Upper lobe of right lung (tissue), 1 donor: ENCODE measurements at regions not wholly inside any gene's neighbourhood (a gene's known extent, or its start where the extent isn't known, plus 50 kb on each side); places are given as distances from the start of the nearest gene placed in this dataset.

Experiments used
- ATAC-seq: fragments of 200-7000 bp; cut with Tn5 transposase; one replicate; pipeline ENCODE4 v1.9.1; 2020; ENCODE audit warnings: mild to moderate bottlenecking, moderate library complexity
- DNase-seq: peaks from one replicate; pipeline ENCODE4 v3.0.0-alpha.2; 2020
- H3K27ac ChIP-seq: fragments of 200-600 bp; one replicate; pipeline ENCODE4 v1.8.0; 2022
- H3K27me3 ChIP-seq: fragments of 200-600 bp; one replicate; pipeline ENCODE4 v1.8.0; 2022; ENCODE audit warnings: mild to moderate bottlenecking
- H3K36me3 ChIP-seq: fragments of 200-600 bp; one replicate; pipeline ENCODE4 v1.8.0; 2022
- H3K4me1 ChIP-seq: fragments of 200-600 bp; one replicate; pipeline ENCODE4 v1.8.0; 2022
- H3K4me3 ChIP-seq: fragments of 200-600 bp; one replicate; pipeline ENCODE4 v1.8.0; 2022; ENCODE audit warnings: mild to moderate bottlenecking
- H3K9me3 ChIP-seq: fragments of 200-600 bp; one replicate; pipeline ENCODE4 v1.8.0; 2022
- CTCF ChIP-seq: fragments of 200-600 bp; IDR thresholded peaks from one replicate; pipeline ENCODE4 v1.8.0; 2022; ENCODE audit warnings: antibody characterized with exemption
- intact Hi-C: fragments of 100-400 bp; cut with DNase I; formaldehyde crosslinking; loops from one replicate; pipeline ENCODE4 v1.11.0; 2022
- donor health status: DM: no; HTN: yes; CAD: no; lungs with severe emphysema.

GRCh38 chr18:22347606-22348511, 69.9 kb downstream of the CTAGE1 start:
- Histone ChIP-seq H3K9me3 (no peaks in the 10 kb centered on the region), H3K27ac (peak overlapping the region; percentile 86), H3K4me1 (peaks cover 35% of the 10 kb centered on the region), H3K4me3 (peak overlapping the region; percentile 56), H3K36me3 (no peaks in the 10 kb centered on the region), H3K27me3 (peaks cover 5% of the 10 kb centered on the region)
- intact Hi-C loops, result no loop called here
- peak; percentile 67 for DNase-seq
- peak; percentile 23 for ATAC-seq
- TF ChIP-seq CTCF, result no peak

DNA sequence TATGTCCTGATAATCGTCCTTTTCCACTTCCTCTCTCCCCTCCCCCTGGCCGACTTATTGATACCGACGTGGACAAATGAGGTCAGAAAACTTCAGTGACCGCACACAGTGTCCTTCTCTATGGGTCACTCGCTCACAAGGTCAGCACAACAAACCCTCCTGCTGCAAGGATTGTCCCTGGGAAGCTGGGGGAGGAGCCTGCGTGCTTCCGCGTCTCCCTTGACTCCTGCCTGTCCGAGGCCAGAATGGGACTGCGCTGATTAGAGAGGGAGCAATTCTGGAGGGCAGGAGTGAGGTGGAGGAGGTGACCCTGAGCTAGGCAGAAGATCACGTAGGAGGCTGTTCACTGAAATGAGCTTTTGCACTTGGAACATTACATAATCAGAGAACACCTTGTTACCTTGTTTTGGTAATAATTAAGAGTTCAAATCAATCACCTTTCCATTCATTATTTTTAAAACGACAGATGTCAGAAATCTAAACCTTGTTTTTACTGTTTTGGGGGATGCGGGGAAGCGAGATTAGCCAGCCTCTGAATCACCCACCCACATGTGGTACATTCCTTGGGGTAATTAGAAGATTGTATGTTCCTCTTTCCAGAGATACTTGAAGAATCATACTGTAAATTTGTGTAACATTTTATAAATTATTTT, 70.6 kb downstream of the CTAGE1 start:
- DNase-seq (peak; percentile 84), ATAC-seq (peak; percentile 77)
- Histone ChIP-seq H3K9me3 (no peaks in the 10 kb centered on the region), H3K36me3 (no peaks in the 10 kb centered on the region), H3K4me3 (peak overlapping the region; percentile 56), H3K4me1 (peaks cover 43% of the 10 kb centered on the region), H3K27me3 (peaks cover 5% of the 10 kb centered on the region), H3K27ac (peak overlapping the region; percentile 86)
- TF ChIP-seq CTCF, result no peak
- intact Hi-C loops, result no loop called here

DNA sequence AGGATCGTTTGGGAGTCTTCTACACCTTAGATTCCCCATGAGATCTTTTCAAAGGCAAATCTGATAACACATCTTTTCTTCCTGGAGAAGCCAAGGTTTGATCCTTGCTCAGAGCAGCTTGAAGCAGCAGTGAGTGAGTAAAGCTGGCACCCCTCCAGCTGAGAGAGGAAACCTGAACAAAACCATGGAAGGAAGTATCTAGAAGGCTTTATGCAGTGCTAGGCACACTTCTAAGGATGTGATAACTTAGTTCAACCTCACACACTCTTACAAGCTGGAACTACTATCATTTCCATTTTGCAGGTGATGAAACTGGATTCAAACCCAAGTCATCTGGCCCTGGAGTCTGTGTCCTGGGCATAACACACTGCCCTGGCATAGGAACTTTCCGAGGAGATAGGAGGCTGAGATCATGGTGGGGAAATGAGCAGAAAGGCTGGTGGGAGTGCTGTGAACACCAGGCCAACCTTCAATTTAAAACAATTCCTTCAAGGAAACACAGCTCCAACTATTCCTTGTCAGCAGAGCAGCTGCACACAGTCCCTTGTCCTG, 71.2 kb downstream of the CTAGE1 start:
- intact Hi-C loops, result no loop called here
- ATAC-seq, result no peak
- Histone ChIP-seq H3K4me1 (peaks cover 43% of the 10 kb centered on the region), H3K27ac (peak overlapping the region; percentile 86), H3K4me3 (peak overlapping the region; percentile 56), H3K36me3 (no peaks in the 10 kb centered on the region), H3K27me3 (peaks cover 5% of the 10 kb centered on the region), H3K9me3 (no peaks in the 10 kb centered on the region)
- no peak for TF ChIP-seq CTCF
- DNase-seq, result no peak

DNA sequence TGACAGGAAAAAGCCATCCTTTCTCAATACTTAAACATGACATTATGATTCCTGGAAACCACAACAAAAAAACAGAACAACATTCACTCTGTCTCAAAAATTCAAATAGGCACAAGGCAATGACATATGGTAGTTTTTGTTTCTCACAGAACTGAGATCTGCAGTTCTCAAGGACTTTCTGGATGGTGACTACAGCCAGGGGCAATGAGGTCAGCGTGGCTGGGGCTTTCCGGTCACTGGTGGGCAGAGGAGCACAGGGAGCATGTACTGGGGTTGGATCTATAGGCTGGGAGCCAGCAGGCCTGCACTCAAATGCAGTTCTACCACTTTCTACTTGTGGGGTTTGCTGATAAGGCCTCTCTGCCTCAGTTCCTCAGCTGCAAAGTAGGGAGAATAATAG, 72.0 kb downstream of the CTAGE1 start:
- no peak for ATAC-seq
- peaks cover 43% of the 10 kb centered on the region for H3K4me1 ChIP-seq

More for the DNA sequence above, 72.0 kb downstream of the CTAGE1 start:
- Histone ChIP-seq H3K36me3 (no peaks in the 10 kb centered on the region), H3K4me3 (no peak overlapping the region), H3K9me3 (no peaks in the 10 kb centered on the region), H3K27me3 (peaks cover 5% of the 10 kb centered on the region), H3K27ac (peak overlapping the region; percentile 86)
- intact Hi-C loops, result no loop called here
- TF ChIP-seq CTCF, result no peak
- DNase-seq, result no peak
